GM21360 (cell line): ENCODE measurements at regions not wholly inside any gene's neighbourhood (a gene's known extent, or its start where the extent isn't known, plus 50 kb on each side); places are given as distances from the start of the nearest gene placed in this dataset.

ENCODE experiments used
- ATAC-seq: cut with Tn5 transposase; IDR thresholded peaks from one replicate; pipeline ENCODE4 v1.9.1; 2021; ENCODE audit warnings: mild to moderate bottlenecking, moderate library complexity; ENCODE audit not compliant: unreplicated experiment

- ATAC-seq = no peak
Measured at GRCh38 chr6:43970068-43970912, 157.0 kb downstream of the MRPL14 start.

DNA sequence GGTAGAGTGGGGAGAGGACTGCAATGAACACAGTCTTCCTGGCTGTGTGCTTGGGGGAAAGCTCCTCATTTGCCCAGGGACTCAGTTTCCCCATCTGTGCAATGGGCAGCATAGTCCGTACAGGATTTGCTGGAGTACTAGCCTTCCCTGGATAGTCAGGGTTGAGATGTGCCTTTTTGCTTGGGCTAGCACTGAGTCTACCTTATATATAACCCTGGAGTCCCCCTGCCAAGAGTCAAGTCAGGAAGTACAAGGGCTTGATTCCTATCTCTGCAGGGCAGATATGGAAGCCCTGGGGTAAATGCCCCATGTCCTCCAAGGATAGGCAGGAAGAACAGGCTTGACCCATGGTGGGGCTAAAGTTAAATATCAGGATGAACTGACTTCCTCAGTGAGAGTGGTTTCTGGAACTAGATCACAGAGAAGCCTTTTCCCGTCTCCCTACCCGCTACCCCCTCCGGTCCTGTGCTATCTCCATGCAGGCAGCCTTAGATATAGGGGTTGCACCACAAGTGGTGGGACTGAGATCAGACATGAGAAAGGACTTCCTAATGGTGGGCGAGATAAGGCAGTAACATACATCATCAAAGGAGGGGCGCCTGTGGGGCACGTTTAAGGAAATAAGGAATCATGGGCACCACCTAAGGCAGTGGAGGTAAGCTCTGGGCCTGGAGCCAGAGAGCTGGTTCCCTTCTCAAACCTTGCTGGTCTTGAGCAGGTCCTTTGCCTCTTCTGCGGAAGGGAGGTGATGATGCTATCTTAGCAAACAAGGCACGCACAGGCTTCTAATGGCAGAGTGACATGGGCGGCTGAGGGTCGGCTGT, 157.9 kb downstream of the MRPL14 start:
- ATAC-seq = no peak

GRCh38 chr6:43968110-43968965, 158.9 kb downstream of the MRPL14 start:
- no peak for ATAC-seq

- no peak for ATAC-seq
Measured at GRCh38 chr6:43967719-43968091, 159.5 kb downstream of the MRPL14 start.

DNA sequence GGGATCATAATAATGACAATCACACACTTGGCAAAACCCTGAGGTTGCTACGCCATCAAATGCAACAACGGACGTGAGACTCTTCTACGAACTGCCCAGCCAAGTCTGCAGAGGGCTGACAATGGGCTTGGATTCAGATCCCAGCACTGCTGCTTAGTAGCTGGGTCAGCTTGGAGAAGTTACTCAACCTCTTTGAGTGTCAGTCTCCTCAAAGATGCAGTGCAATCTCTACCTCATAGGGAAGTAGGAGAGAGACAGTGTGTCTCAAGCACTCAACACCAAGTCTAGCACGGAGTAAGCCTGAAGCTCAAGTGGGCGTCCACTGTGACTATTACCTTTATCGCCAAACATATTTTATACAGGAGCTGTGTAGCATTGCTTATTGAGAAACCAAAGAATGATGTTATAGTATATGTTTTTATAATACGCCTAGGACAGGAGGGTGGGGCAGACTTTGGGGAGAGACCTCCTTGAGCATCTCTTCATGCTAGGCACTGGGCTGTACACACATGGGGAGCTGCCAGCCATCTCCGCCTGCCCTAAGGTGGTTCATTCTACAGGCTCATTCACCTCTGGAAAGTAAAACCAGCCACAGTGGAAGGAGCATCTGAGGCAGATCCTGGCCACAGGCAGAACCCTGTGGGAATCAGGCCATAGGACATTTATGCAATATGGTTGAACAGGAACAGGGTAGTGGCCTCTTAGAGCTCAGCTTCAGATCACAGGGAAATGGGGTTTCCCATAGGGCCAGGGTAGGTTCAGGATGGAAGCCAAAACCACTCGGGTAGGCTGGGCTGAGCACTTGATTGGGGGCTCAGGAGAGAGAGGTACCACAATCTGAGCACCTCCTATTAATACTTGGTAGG, 160.2 kb downstream of the MRPL14 start:
- ATAC-seq = no peak

- ATAC-seq = no peak
Measured at GRCh38 chr6:43966374-43966658, 160.9 kb downstream of the MRPL14 start.

DNA sequence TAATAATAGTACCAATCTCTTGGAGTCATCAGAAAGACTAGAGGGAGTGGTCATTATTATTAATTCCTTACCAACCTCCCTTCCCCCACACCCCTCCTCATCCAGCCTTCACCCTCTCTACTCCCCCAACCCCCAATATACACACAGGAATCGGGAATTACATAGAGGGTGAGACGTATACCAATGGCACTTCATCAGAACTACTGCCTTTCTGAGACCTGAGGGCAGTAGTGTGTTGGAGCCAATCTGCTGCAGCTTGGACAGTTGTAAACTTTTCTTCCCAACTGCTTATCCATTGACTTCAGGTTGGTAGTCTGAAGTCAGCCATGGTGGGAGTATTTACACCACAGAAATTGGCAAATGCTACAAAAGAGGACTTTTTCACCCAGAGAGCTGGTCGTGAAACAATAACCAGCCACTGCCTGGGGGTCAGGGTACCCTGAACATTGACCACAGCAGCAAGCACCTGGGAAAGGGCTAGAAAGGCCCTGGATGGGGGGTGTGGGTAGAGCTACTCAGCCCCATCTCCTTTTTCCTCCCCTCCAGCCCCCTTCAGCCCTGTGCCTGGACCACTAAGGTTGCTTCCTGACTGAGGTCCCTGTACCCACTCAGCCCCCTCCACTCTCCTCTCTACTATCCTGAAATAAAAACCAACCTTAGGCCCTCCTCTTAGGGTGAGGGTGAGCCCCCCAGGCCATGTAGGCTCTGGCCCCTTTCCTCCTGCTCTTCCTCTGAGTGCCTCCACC, 161.5 kb downstream of the MRPL14 start:
- no peak for ATAC-seq

DNA sequence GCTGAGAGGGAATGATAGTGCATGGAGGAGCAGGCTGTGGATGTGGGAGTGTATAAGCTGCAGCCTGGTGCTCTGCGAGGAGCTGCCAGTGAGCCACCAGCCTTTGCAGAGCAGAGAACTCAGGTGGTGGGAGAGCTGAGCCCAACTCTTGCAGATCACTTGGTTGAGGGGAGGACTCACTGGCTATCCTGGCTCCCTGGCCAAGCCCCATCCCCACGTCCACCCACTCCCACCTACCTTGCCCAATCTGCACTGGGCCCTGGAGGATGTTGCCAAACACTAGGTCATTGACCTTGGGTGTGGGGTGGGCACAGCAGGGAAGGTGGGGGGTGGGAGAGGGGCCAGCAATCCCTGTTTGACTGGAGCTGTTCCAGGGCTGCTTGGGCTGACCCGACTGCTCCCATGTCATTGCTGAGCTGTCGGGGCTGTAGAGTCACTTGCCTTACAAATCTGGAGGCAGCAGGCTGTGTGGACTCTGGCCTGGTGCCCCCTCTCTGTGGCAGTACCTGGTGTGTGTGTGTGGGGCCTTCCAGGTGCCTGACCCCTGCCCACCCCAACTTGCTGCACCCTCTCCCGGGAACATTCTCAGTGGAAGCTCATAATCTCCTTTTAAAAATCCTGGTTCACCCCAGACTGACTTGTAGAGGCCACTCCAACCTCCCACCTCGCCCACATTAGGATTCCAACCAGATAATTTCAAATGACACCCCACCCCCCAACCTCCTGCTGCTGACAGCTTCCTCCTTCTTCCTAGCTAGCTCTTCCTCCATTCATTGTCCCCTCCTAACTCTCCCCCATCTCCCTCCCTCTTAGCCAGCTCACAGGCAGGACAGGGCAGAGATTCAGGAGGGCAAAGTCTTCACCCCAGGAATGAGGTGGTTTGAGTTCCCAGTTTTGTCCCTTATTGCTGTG, 162.3 kb downstream of the MRPL14 start:
- no peak for ATAC-seq

GRCh38 chr6:43963877-43964658, 163.2 kb downstream of the MRPL14 start:
- no peak for ATAC-seq

- ATAC-seq = no peak
Measured at GRCh38 chr6:43963203-43963602, 164.0 kb downstream of the MRPL14 start.

DNA sequence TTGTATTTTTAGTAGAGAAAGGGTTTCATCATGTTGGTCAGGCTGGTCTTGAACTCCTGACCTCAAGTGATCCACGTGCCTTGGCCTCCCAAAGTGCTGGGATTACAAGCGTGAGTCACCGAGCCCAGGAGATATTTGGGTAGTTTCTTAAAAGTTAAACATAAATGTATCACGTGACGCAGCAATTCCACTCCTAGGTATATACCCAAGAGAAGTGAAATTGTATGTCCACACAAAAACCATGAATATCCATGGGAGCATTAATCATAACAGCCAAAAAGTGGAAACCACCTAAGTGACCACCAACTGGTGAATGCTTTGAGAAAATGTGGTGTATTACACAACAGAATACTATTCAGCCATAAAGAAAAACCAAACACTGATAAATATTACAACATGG, 164.8 kb downstream of the MRPL14 start:
- no peak for ATAC-seq

GRCh38 chr6:43957273-43957672, 170.0 kb downstream of the MRPL14 start:
- ATAC-seq = no peak

- no peak for ATAC-seq
Measured at GRCh38 chr6:43956478-43956877, 170.8 kb downstream of the MRPL14 start.

GRCh38 chr6:43954311-43955131, 172.7 kb downstream of the MRPL14 start:
- ATAC-seq = no peak

DNA sequence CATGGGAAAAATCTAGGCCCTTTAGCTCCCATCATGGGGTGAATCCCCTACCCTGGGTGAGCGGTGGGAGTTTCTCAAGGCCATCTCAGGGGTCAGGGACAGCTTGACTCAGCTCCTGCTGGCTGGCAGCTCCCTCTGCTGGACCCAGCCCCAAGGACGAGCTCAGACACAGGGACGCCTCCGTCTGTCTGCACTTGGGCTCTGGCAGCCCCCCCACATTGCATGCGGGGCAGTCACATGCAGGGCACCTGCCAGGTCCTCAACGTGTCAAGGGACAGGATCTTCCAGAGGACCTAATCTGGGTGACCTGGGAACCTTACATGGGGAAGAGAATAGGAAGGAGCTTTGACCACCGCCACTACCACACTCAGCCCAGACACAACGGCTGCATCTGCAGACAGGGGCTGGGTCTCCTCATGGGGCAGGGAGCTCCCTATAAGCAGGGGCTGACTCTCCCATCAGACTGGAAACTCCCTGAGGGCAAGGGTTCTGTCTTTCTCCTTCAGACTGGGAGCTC, 173.4 kb downstream of the MRPL14 start:
- no peak for ATAC-seq

- no peak for ATAC-seq
Measured at GRCh38 chr6:43953256-43953655, 174.0 kb downstream of the MRPL14 start.

GRCh38 chr6:43952746-43953145, 174.5 kb downstream of the MRPL14 start:
- ATAC-seq = no peak
